Astrocyte (in vitro differentiated cells and primary cell): ENCODE measurements at regions not wholly inside any gene's neighbourhood (a gene's known extent, or its start where the extent isn't known, plus 50 kb on each side); places are given as distances from the start of the nearest gene placed in this dataset.

ENCODE experiments used
- DNase-seq: peaks from one replicate; pipeline ENCODE4 v3.0.0-alpha.2; 2010; ENCODE audit warnings: low read depth
- FAIRE-seq: peaks from 2 replicates; lab custom pipeline; 2011; peaks lifted over from hg19 to GRCh38; lab: Jason Lieb, UNC
- H2AFZ ChIP-seq: 2 replicates; pipeline ENCODE4 v1.6.0; 2012; ENCODE audit warnings: low read depth, low read length, inconsistent platforms
- H3K27ac ChIP-seq: 2 replicates; pipeline ENCODE4 v1.5.1; 2011; ENCODE audit warnings: low read depth, low read length, inconsistent platforms
- H3K27me3 ChIP-seq: 2 replicates; pipeline ENCODE4 v1.6.0; 2011; ENCODE audit warnings: low read length, inconsistent platforms; ENCODE audit not compliant: insufficient read depth
- H3K36me3 ChIP-seq: 2 replicates; pipeline ENCODE4 v1.5.1; 2011; ENCODE audit warnings: low read length, inconsistent platforms; ENCODE audit not compliant: insufficient read depth
- H3K4me1 ChIP-seq: 2 replicates; pipeline ENCODE4 v1.5.1; 2011; ENCODE audit warnings: low read length, inconsistent platforms; ENCODE audit not compliant: insufficient read depth
- H3K4me2 ChIP-seq: 2 replicates; pipeline ENCODE4 v1.6.0; 2012; ENCODE audit warnings: low read length, inconsistent platforms
- H3K4me3 ChIP-seq: 2 replicates; pipeline ENCODE4 v1.5.1; 2011; ENCODE audit warnings: low read depth, mild to moderate bottlenecking, low read length, inconsistent platforms; ENCODE audit not compliant: insufficient read depth
- H3K79me2 ChIP-seq: 2 replicates; pipeline ENCODE4 v1.6.0; 2012; ENCODE audit warnings: mild to moderate bottlenecking, low read length, inconsistent platforms; ENCODE audit not compliant: insufficient read depth
- H3K9ac ChIP-seq: 2 replicates; pipeline ENCODE4 v1.6.0; 2012; ENCODE audit warnings: mild to moderate bottlenecking, low read length, inconsistent platforms
- H3K9me3 ChIP-seq: 2 replicates; pipeline ENCODE4 v1.5.1; 2012; ENCODE audit warnings: low read depth, mild to moderate bottlenecking, low read length, inconsistent platforms; ENCODE audit not compliant: insufficient read depth
- H4K20me1 ChIP-seq: 2 replicates; pipeline ENCODE4 v1.6.0; 2012; ENCODE audit warnings: low read length, inconsistent platforms; ENCODE audit not compliant: insufficient read depth
- H3K27ac Mint-ChIP-seq: one replicate; pipeline ENCODE4 v1.8.0; 2021; ENCODE audit warnings: mild to moderate bottlenecking, mixed read lengths; ENCODE audit not compliant: unreplicated experiment
- H3K27me3 Mint-ChIP-seq: one replicate; pipeline ENCODE4 v1.8.0; 2021; ENCODE audit warnings: low read depth, mixed read lengths; ENCODE audit not compliant: unreplicated experiment
- H3K36me3 Mint-ChIP-seq: one replicate; pipeline ENCODE4 v1.8.0; 2021; ENCODE audit warnings: low read depth, mixed read lengths; ENCODE audit not compliant: unreplicated experiment
- H3K4me1 Mint-ChIP-seq: one replicate; pipeline ENCODE4 v1.8.0; 2021; ENCODE audit warnings: low read depth, mixed read lengths; ENCODE audit not compliant: unreplicated experiment
- H3K4me3 Mint-ChIP-seq: one replicate; pipeline ENCODE4 v1.8.0; 2021; ENCODE audit warnings: mild to moderate bottlenecking, moderate library complexity, mixed read lengths; ENCODE audit not compliant: unreplicated experiment
- H3K9me3 Mint-ChIP-seq: one replicate; pipeline ENCODE4 v1.8.0; 2021; ENCODE audit warnings: mild to moderate bottlenecking, mixed read lengths; ENCODE audit not compliant: unreplicated experiment
- EZH2 ChIP-seq: IDR thresholded peaks from 2 replicates; pipeline ENCODE4 v1.6.1; 2012; ENCODE audit warnings: mild to moderate bottlenecking, low read length, inconsistent platforms; ENCODE audit not compliant: insufficient read depth
- TF ChIP-seq, protein P1 (sequence below): IDR thresholded peaks from 2 replicates; pipeline ENCODE4 v1.5.1; 2011; ENCODE audit warnings: low read depth, mild to moderate bottlenecking, inconsistent platforms, low read length, moderate library complexity; ENCODE audit not compliant: insufficient read depth

DNA sequence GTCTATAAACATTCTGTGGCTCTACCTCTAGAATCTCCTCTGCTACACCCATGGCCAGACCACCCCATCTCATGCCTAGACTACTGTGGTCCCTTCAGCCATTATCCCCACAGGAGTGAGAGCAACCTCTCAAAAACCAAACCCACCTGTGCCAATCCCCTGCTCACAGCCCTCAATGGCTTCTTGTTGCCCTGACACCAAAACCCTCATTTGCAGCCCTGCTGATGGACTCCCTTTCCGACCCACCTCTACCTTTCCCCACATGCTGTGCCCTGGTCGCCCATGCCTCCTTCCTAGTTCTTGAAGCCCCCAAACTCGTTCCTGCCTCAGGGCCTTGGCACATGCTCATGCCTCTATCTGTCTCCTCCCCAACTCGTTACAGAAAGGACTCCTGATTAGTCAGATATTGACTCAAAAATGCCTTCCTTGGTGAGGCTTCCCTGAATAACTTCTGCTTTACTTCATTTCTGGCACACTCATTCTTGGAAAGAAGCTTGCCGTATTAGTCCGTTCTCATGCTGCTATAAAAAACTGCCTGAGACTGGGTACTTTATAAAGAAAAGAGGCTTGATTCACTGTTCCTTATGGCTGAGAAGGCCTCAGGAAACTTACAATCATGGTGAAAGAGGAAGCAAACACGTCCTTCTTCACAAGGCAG lies 104.2 kb downstream of the TEX36 start:
- H3K9me3 Mint-ChIP-seq: peaks cover 14% of the 10 kb centered on the region
- Histone ChIP-seq H3K9ac (no peak overlapping the region), H3K27me3 (no peaks in the 10 kb centered on the region), H3K9me3 (no peaks in the 10 kb centered on the region), H4K20me1 (no peaks in the 10 kb centered on the region), H3K4me2 (no peak overlapping the region), H3K36me3 (no peaks in the 10 kb centered on the region), H3K27ac (no peak overlapping the region), H2AFZ (no peak overlapping the region), H3K4me1 (no peaks in the 10 kb centered on the region), H3K4me3 (no peak overlapping the region), H3K79me2 (no peaks in the 10 kb centered on the region)
- no peaks in the 10 kb centered on the region for H3K36me3 Mint-ChIP-seq
- H3K4me1 Mint-ChIP-seq: no peaks in the 10 kb centered on the region
- no peak for FAIRE-seq
- H3K27me3 Mint-ChIP-seq: peaks cover 10% of the 10 kb centered on the region
- H3K27ac Mint-ChIP-seq: no peak overlapping the region
- no peak for TF ChIP-seq EZH2
- TF ChIP-seq, protein P1, sequence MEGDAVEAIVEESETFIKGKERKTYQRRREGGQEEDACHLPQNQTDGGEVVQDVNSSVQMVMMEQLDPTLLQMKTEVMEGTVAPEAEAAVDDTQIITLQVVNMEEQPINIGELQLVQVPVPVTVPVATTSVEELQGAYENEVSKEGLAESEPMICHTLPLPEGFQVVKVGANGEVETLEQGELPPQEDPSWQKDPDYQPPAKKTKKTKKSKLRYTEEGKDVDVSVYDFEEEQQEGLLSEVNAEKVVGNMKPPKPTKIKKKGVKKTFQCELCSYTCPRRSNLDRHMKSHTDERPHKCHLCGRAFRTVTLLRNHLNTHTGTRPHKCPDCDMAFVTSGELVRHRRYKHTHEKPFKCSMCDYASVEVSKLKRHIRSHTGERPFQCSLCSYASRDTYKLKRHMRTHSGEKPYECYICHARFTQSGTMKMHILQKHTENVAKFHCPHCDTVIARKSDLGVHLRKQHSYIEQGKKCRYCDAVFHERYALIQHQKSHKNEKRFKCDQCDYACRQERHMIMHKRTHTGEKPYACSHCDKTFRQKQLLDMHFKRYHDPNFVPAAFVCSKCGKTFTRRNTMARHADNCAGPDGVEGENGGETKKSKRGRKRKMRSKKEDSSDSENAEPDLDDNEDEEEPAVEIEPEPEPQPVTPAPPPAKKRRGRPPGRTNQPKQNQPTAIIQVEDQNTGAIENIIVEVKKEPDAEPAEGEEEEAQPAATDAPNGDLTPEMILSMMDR: no peak
- no peak for DNase-seq
- H3K4me3 Mint-ChIP-seq: no peak overlapping the region

DNA sequence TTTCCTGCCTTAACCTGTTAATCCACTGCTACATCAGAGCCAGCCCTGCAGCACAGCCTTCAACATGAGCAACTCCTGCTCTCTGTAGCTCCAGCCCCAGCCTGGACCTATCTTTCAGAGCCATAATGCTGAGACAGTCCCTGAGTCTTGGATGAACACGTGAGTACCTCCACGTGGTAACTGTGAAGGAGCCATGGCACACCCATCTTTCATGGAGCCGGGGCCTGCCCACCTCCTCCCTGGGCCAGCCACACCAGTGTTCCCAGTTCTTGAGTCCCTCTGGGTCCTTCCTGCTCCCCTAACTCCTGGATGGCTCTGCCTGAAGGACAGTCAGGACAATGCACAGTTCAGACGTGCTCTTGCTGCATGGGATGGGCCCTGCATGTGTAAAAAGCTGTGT lies 107.1 kb downstream of the TEX36 start:
- Histone ChIP-seq H3K4me2 (no peak overlapping the region), H3K9ac (no peak overlapping the region), H3K4me3 (no peak overlapping the region), H3K4me1 (no peaks in the 10 kb centered on the region), H3K27me3 (no peaks in the 10 kb centered on the region), H2AFZ (no peak overlapping the region), H3K79me2 (no peaks in the 10 kb centered on the region), H3K27ac (no peak overlapping the region), H3K9me3 (no peaks in the 10 kb centered on the region), H3K36me3 (no peaks in the 10 kb centered on the region), H4K20me1 (no peaks in the 10 kb centered on the region)
- Mint-ChIP-seq H3K9me3 (peaks cover 12% of the 10 kb centered on the region), H3K4me3 (no peak overlapping the region), H3K36me3 (no peaks in the 10 kb centered on the region), H3K27ac (no peak overlapping the region), H3K27me3 (peaks cover 10% of the 10 kb centered on the region), H3K4me1 (no peaks in the 10 kb centered on the region)
- TF ChIP-seq, protein P1: no peak
- TF ChIP-seq EZH2: no peak
- no peak for DNase-seq
- FAIRE-seq: no peak

DNA sequence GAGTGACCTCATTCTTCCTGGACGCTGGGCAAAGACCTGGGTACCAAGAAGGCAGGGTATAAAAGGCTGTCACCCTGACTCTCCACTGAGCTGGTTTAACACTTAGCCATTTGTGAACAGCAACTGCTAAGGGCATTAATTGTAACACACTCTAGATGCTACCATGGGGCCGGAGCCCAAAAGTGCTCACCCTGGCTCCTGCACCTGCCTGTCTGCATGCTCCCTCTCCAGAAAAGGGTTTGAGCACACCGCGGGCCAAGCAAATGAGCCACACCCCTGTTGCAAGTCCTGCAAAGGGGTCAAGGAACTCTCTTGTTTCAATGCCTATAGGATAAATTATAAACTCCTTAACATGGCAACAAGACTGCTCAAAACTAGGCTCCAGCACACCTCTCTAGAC lies 114.8 kb downstream of the TEX36 start:
- Histone ChIP-seq H3K9ac (no peak overlapping the region), H3K4me1 (no peaks in the 10 kb centered on the region), H3K79me2 (no peaks in the 10 kb centered on the region), H3K9me3 (no peaks in the 10 kb centered on the region), H3K27me3 (no peaks in the 10 kb centered on the region), H3K36me3 (no peaks in the 10 kb centered on the region), H4K20me1 (no peaks in the 10 kb centered on the region), H3K4me2 (no peak overlapping the region), H2AFZ (no peak overlapping the region), H3K27ac (no peak overlapping the region), H3K4me3 (no peak overlapping the region)
- FAIRE-seq (no peak), DNase-seq (no peak)
- Mint-ChIP-seq H3K4me3 (no peak overlapping the region), H3K27ac (no peak overlapping the region), H3K36me3 (no peaks in the 10 kb centered on the region), H3K9me3 (peaks cover 8% of the 10 kb centered on the region), H3K4me1 (no peaks in the 10 kb centered on the region), H3K27me3 (peaks cover 2% of the 10 kb centered on the region)
- TF ChIP-seq EZH2: no peak
- TF ChIP-seq, protein P1: no peak
